GM10266 (cell line): ENCODE measurements at regions not wholly inside any gene's neighbourhood (a gene's known extent, or its start where the extent isn't known, plus 50 kb on each side); places are given as distances from the start of the nearest gene placed in this dataset.
"Not testable (repeated sequence)": the region's sequence is repeated elsewhere in the genome, so short reads cannot be mapped to it uniquely, and the experiment has no call there.

Source experiments
- DNase-seq: peaks from one replicate; pipeline ENCODE4 v3.0.0; 2012; ENCODE audit errors: extremely low spot score
- TF ChIP-seq, protein P1 (sequence below): IDR thresholded peaks from 2 replicates; pipeline ENCODE4 v1.5.1; 2012; ENCODE audit warnings: mild to moderate bottlenecking, low read depth; ENCODE audit not compliant: control insufficient read depth, insufficient read depth; ENCODE audit errors: missing control alignments

DNA sequence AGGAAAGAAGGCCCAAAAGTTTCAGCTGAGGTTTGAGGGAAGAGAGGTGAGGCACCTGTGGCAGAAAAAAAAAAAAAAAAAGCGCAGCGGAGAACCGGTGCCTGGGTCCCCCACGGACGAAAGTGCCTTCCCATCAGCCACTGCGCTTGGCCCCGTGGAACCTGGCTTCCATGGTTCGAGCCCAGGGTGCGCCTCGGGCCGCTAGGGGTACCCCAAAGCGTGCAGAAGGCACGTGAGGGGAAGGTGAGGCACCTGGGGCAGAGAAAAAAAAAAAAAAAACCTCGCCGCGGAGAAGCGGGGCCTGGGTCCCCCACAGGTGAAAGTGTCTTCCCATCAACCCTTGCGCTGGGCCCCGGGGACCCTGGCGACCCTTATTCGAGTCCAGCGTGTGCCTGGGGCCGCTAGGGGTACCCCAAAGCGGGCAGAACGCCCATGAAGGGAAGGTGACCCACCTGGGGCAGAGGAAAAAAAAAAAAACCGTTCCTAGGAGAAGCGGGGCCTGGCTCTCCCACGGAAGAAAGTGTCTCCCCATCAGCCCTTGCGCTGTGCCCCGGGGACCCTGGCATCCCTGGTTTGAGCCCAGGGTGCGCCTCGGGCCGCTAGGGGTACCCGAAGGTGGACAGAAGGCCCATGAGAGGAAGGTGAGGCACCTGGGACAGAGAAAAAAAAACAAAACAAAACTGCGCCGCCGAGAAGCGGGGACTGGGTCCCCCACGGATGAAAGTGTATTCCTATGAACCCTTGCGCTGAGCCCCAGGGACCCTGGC, 228.6 kb downstream of the CCDC74A start:
- no peak for DNase-seq

DNA sequence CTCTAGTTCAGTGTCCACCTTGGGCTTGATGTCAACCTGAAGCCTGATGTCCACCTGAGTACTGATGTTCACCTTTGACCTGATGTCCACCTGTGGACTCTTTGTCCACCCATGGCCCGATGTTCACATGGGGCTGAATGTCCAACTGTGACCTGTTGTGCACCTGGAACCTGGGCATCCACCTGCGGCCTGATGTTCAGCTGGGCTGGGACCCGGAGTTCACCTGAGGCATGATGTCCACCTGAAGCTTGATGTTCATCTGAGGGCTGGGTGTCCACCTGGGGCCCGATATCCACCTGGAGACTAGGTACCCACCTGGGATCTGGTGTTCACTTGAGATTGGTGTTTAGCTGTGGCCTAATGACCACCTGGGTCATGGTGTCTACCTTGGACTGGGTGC, 231.3 kb downstream of the CCDC74A start:
- DNase-seq = not testable (repeated sequence)

More for the DNA sequence above, 228.6 kb downstream of the CCDC74A start:
- TF ChIP-seq, protein P1, sequence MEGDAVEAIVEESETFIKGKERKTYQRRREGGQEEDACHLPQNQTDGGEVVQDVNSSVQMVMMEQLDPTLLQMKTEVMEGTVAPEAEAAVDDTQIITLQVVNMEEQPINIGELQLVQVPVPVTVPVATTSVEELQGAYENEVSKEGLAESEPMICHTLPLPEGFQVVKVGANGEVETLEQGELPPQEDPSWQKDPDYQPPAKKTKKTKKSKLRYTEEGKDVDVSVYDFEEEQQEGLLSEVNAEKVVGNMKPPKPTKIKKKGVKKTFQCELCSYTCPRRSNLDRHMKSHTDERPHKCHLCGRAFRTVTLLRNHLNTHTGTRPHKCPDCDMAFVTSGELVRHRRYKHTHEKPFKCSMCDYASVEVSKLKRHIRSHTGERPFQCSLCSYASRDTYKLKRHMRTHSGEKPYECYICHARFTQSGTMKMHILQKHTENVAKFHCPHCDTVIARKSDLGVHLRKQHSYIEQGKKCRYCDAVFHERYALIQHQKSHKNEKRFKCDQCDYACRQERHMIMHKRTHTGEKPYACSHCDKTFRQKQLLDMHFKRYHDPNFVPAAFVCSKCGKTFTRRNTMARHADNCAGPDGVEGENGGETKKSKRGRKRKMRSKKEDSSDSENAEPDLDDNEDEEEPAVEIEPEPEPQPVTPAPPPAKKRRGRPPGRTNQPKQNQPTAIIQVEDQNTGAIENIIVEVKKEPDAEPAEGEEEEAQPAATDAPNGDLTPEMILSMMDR = no peak

GRCh38 chr2:131774955-131775555, 247.4 kb downstream of the CCDC74A start:
- not testable (repeated sequence) for DNase-seq

GRCh38 chr2:131775903-131776506, 248.3 kb downstream of the CCDC74A start:
- not testable (repeated sequence) for DNase-seq

GRCh38 chr2:131780446-131780845, 252.8 kb downstream of the CCDC74A start:
- not testable (repeated sequence) for DNase-seq

- peak; percentile 12 for DNase-seq
- TF ChIP-seq, protein P1 = no peak
These were observed 273.6 kb downstream of the CCDC74A start for GRCh38 chr2:131801210-131801744.

DNA sequence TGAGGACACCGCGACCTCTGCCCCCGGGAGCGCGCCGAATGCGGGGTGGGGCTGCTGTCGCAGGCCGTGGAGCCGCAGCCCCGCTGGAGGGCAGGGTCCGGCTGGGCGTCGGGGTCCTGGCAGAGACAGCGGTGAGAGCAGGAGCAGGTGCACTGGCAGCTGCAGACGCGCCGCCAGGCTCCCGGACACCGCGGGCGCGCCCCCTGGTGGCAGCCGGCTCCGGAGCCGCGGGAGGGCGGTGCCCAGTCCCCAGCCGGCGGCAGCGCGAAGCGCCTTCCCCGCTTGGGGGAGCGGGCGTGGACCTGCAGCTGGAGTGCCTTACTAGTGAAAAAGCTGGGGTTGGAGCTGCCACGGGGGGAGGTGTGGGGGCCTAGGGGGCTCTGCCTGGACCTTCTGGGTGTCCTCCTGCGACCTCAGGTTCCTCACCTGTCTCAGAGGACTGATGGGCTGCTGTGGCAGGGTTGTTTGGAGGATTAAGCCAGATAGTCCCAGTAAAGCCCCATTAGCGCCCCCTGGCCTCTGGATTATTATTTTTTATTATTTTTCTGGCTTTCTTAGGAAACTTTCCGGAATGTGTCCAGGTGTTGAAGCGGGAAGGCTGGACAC, 274.2 kb downstream of the CCDC74A start:
- TF ChIP-seq, protein P1 = peak; percentile 81
- DNase-seq = peak; percentile 78

GRCh38 chr2:131802351-131802836, 274.7 kb downstream of the CCDC74A start:
- DNase-seq = not testable (repeated sequence)

- DNase-seq = not testable (repeated sequence)
These were observed 275.5 kb downstream of the CCDC74A start for GRCh38 chr2:131803237-131803636.

DNA sequence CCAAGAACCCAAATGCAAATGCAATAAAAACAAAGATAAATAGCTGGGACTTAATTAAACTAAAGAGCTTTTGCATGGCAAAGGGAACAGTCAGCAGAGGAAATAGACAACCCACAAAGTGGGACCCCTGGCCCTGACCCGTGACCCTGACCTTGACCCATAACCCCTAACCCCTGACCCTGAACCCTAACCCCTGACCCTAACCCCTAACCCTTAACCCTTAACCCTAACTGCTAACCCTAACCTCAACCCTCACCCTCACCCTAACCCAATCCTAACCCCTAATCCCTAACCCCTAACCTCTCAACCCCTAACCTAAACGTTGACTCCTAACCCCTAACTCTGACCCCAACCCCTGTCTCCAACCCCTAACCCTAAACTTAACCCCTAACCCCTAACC, 284.9 kb downstream of the CCDC74A start:
- DNase-seq = not testable (repeated sequence)

GRCh38 chr2:131813378-131813777, 285.7 kb downstream of the CCDC74A start:
- not testable (repeated sequence) for DNase-seq

DNA sequence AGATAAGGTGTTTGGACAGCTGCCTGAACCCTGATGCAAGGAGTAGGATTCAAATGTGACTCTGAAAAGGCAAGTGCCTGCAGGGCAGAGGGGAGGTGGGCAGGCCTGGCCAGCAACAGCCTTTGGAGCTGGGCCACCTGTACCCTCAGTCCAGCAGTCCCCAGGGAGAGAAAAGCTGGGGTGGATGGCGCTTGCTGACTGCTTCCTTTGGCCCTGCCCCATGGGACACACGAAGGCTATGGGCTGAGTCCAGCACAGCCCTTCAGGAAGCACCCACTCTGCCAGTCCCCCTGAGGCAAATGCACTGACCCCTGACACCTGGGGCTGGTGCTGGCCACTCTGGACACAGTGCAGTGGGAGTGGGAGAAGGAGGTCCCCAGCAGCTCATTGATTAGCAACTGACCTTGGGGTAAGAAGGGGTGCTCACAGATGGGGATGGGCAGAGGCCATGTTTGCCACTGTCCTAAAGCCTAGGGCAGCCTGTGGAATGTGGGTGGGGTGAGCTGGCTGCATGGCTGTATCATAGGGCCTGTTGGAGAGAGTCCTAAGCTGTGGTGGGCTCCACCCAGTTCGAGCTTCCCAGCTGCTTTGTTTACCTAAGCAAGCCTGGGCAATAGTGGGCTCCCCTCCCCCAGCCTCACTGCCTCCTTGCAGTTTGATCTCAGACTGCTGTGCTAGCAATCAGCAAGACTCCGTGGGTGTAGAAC, 290.7 kb downstream of the CCDC74A start:
- DNase-seq = not testable (repeated sequence)
